GM12892 (cell line): ENCODE measurements at regions not wholly inside any gene's neighbourhood (a gene's known extent, or its start where the extent isn't known, plus 50 kb on each side); places are given as distances from the start of the nearest gene placed in this dataset.

Experiments
- DNase-seq: peaks from one replicate; pipeline ENCODE4 v3.0.0; 2011; ENCODE audit not compliant: insufficient read length
- FAIRE-seq: peaks from 2 replicates; lab custom pipeline; 2011; peaks lifted over from hg19 to GRCh38; lab: Jason Lieb, UNC
- POLR2A ChIP-seq: IDR thresholded peaks from 2 replicates; pipeline ENCODE4 v1.6.1; 2011; ENCODE audit warnings: low read depth, low read length, control low read depth
- POLR2AphosphoS5 ChIP-seq: IDR thresholded peaks from 2 replicates; pipeline ENCODE4 v1.6.1; 2011; ENCODE audit warnings: low read depth, low read length, control low read depth
- TAF1 ChIP-seq: IDR thresholded peaks from 2 replicates; pipeline ENCODE4 v1.6.1; 2011; ENCODE audit warnings: low read depth, mild to moderate bottlenecking, control low read depth, low read length, borderline replicate concordance

DNA sequence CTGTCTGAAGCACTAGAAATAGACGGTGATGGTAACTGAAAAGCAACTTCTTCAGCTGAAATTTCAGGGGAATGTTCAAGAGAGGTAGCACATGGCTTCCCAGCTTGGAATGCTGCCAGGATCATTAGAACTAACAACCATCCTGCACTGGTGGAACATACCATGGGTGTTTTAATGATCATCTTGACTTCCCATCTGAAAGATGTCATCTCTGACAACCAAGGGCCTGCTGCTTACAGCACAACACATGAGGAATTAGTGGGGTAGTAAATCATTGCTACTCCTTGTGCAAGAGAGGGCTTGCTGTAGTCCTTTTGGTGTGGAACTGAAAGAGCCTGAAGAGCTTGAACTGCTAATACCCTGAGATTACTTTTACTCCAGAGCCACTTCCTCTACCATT is 853.7 kb downstream of the MCTP2 start:
- FAIRE-seq (no peak), DNase-seq (no peak)
- TF ChIP-seq TAF1, result no peak
- TF ChIP-seq POLR2A, result no peak
- no peak for TF ChIP-seq POLR2AphosphoS5

DNA sequence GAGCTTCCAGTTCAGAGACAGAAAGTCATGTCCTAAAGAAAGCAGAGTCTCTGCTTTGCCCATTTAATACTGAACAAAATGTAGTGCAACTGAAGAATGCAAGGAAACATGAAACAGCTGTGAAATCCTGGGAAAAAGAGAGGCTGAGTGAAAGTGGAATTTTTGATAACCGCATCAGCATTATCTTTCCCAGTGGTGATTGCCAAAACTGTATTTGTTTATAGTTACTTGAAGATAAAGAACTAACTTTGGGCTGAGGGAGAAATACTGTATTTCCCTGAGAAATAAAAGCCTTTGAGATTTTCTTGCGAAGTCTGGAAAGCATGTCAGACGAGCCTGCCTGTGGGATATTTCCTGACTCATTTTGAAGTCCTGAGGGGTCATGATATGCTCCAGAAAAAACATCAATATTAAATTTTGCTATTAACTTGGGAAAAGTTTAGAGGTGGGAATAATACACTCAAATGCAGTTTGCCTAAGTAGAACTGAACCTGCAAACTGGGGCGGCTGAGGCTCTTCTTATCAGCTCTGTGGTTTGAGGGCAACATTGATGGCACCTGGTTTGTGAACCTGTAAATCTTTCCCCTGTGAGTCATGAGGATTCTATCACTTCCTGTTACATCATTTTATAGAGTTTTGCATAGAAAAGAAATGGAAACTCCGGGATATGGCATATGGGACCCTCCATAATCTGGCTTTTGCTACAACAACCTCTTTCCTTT is 855.3 kb downstream of the MCTP2 start:
- TF ChIP-seq POLR2AphosphoS5 (no peak), POLR2A (no peak), TAF1 (no peak)
- no peak for DNase-seq
- no peak for FAIRE-seq

DNA sequence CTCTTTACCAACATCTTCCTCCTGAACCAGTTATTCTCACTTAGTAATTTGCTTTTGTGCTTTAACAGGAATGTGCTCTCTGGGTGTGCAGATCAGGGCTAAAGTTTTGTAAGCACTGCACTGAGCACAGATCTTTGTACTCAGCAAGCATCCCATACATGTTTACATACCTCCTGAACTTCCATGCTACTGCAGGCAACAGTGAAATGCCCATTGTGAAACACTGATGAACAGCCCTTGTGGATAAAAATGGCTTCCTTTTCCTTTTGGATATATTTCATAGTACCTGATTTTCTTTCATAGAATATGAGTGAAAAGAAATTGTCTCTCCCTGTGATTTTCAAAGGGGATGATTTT is 855.9 kb downstream of the MCTP2 start:
- FAIRE-seq (no peak), DNase-seq (no peak)
- no peak for TF ChIP-seq POLR2AphosphoS5
- TF ChIP-seq TAF1, result no peak
- TF ChIP-seq POLR2A, result no peak

DNA sequence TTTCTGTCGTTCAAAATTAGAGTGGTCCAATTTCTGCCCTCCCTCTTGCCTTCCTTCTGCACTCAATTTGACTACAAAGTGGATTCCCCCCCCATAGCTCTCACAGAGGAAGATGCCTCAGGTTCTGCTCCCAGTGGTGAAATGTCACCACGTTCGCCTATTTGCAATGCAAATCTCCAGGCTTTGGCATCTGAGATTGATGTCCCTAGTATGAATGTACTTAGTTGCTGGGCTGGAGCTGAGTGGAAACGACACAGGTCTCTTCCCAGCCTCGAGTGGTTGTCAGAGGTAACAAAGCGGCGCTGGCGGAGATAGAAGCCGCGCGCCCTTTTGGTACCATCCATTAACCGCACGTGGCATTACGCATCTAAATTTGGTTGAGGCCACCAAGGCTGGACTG is 860.1 kb downstream of the MCTP2 start:
- DNase-seq, result no peak
- FAIRE-seq, result no peak
- TF ChIP-seq POLR2AphosphoS5 (no peak), POLR2A (no peak), TAF1 (no peak)

DNA sequence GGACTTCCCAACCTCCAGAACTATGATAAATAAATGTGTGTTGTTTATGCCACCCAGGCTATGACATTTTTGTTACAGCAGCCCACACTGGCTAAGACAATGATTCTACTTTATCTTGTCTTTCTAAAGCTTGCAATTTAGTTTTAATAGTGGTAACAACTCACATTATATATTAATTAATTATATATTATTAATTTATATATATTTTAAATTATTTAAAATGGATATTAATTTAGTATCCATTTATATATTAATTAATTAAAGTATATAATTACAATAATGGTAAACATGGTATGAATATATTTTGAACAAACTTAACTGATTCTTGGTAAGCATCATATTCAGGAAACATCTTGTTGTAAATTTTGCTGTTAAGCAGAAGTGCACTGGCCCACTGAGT is 863.9 kb downstream of the MCTP2 start:
- FAIRE-seq (no peak), DNase-seq (no peak)
- no peak for TF ChIP-seq TAF1
- TF ChIP-seq POLR2AphosphoS5, result no peak
- no peak for TF ChIP-seq POLR2A

DNA sequence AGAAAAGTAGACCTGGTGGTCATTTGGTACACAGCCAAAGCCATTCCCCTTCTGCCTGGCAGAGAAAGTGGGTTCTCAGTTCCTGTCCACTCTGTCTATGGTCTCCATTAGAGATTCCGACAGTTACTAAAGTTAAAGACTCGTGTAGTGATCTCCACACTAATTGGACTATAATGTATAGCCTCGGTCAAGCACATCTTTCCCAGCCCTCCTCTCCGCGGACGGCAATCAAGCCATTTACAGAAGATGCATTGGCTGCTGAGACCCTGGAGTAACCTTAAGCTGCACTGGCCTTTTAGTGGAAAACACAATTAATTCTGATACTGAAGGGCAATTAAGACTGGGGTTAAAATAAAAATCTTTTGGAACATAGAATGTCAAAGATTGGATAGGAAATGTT is 865.3 kb downstream of the MCTP2 start:
- DNase-seq, result no peak
- TF ChIP-seq POLR2A, result no peak
- no peak for TF ChIP-seq POLR2AphosphoS5
- TF ChIP-seq TAF1, result no peak
- FAIRE-seq, result no peak

DNA sequence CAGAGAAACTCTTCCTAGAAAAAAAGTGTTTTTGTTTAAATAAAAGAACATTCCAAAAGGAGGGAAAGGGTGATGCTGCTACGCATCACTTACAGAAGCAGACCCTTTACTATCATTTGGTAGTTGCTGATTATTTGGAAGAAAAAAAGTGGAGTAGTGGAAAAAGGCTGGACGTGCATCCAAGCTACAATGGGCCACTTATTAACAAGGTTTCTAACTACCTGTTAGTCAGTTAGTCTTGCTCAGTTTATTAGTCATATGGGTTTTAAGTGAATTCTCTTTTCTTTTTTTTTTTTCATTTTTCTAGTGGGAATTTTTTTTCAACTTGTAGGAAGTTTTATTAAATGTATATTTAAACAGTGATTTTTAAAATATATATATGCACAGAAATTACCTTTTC is 866.0 kb downstream of the MCTP2 start:
- TF ChIP-seq POLR2AphosphoS5, result no peak
- FAIRE-seq (no peak), DNase-seq (no peak)

DNA sequence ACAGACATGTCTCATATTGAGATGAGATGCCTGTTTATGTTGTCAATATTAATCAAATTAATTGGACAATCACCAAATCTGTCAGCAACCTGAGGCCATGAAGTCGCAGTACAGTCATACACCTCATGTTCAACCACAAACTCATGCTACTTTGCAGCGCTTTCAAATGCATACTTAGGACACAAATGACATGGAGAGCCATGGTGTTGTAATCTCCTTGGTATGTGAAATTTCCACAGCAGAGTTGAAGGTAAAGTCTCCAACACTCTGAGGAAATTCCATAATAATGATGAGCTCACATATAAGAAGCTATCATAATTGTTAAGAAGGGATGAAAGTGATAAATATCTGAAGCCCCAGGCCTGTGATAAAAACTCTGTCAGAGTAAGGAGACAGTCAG is 873.9 kb downstream of the MCTP2 start:
- TF ChIP-seq POLR2A (no peak), TAF1 (no peak), POLR2AphosphoS5 (no peak)
- no peak for DNase-seq
- FAIRE-seq, result no peak

DNA sequence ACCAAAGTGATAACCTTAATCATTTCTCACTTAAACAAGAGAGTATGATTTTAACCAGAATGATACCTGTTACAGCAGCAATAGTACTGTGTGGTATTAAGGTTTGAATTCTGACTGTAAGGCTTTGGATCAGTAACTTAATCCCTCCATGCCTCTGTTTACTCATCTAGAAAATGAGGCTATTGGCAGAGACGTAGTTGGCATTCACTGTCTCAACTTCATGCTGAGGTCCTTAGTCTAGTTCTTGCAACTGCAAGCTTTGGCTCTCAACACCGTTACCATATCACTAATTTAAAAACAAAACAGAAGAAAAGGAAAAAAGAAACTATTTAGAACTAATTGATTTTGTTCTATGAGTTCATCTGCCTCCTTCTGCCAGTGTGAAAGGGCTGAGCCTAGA is 875.4 kb downstream of the MCTP2 start:
- DNase-seq (no peak), FAIRE-seq (no peak)
- TF ChIP-seq TAF1 (no peak), POLR2AphosphoS5 (no peak), POLR2A (no peak)

DNA sequence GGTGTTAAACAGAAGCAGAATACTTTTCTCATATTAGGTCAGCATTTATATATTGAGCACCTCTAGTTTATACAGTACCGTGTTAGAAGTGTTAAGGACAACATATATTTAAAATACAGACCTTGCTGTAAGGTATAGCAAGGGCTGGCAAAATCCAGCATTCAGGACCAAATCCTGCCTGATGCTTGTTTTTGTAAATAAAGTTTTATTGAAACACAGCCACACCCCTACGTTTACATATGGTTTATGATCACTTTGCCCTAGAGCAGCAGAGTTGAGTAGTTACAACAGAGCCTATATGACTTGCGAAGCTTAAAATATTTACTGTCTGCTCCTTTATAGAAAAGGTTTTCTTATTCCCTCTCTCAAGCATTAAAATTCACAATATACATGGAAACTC is 877.3 kb downstream of the MCTP2 start:
- FAIRE-seq, result no peak
- TF ChIP-seq POLR2AphosphoS5, result no peak
- TF ChIP-seq TAF1, result no peak
- no peak for TF ChIP-seq POLR2A

DNA sequence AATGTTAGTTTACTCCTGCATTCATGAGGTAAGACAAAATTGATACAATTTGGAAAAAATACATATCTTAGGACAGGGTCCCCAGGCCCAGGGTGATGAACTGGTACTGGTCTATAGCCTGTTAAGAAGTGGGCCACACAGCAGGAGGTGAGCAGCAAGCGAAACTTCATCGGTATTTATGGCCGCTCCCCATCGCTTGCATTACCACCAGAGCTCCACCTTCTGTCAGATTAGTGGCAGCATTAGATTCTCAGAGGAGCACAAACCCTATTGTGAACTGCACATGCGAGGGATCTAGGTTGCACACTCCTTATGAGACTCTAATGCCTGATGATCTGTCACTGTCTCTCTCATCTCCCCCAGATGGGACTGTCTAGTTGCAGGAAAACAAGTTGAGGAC is 880.6 kb downstream of the MCTP2 start:
- no peak for DNase-seq
- FAIRE-seq, result no peak
- TF ChIP-seq POLR2A, result no peak
- no peak for TF ChIP-seq POLR2AphosphoS5
- TF ChIP-seq TAF1, result no peak

More for the DNA sequence above, 877.3 kb downstream of the MCTP2 start:
- DNase-seq, result no peak

DNA sequence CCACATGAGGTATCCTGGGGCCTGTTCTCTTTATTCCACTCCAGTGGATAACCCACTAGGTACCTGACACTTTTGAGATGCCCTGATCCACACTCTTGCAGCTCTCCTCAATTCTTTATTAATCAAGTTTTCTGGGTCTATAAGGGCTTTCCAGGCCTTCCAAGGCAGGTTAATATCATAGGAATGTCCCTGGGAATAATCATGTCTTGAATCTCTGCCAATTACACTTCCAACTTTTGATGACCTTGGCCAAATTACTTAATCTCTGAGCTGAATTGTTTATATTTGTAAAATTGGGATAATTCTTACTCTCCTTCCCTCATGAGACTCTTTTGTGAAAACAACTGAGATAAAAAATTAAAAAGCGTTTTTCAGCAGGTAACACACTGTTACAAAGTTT is 881.7 kb downstream of the MCTP2 start:
- TF ChIP-seq POLR2AphosphoS5 (no peak), POLR2A (no peak), TAF1 (no peak)
- FAIRE-seq (no peak), DNase-seq (no peak)

DNA sequence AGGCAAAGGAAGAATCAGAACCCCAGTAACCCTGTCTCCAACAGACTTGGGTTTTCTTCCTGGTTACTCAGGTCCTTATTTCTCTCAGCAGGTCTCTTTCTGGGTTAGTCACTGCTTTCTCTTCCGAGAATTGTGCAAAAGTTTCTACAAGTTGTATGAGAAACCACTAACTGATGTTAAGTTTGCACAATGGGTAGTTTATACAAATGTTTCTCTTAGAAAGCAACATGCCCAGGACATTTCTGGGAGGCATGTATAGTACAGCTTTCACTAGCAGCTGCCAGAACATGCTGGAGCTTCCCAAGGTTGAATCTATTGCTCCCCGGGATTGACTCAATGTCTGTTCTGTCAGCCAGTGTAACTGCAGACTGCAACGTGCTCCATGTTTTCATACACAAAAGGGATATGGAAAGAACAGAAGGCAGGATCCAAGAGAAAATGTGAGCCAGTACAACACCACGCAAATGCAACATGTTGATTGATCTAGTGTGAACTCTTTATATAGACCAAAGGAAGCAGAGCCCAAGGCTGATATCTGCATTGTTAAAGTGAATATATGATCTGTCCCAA is 887.8 kb downstream of the MCTP2 start:
- DNase-seq, result no peak
- no peak for FAIRE-seq
- no peak for TF ChIP-seq TAF1
- TF ChIP-seq POLR2AphosphoS5, result no peak
- no peak for TF ChIP-seq POLR2A
